ENCODE measurements at regions not wholly inside any gene's neighbourhood (a gene's known extent, or its start where the extent isn't known, plus 50 kb on each side); places are given as distances from the start of the nearest gene placed in this dataset.

DNA sequence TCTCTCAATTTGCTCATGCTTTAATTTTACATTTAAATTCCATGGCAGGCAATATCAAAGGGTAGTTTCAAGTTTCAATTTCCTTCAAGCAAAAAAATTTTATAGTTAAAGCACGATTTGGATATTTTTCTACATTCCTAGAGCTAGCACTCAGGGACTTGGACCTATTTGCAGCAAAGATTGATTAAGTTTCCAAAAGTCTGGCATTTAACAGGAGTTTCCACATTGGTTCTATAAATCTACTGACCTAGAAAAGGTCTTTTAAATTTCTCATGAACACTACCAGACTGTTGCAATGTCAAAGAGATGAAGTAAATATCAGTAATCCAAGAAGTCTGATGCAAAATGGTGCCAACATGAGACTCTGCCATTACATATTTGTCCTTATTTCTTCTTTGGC, 253.7 kb upstream of the LINC00305 start:
- no peak overlapping the region for H3K27ac ChIP-seq
- TF ChIP-seq, protein P1, sequence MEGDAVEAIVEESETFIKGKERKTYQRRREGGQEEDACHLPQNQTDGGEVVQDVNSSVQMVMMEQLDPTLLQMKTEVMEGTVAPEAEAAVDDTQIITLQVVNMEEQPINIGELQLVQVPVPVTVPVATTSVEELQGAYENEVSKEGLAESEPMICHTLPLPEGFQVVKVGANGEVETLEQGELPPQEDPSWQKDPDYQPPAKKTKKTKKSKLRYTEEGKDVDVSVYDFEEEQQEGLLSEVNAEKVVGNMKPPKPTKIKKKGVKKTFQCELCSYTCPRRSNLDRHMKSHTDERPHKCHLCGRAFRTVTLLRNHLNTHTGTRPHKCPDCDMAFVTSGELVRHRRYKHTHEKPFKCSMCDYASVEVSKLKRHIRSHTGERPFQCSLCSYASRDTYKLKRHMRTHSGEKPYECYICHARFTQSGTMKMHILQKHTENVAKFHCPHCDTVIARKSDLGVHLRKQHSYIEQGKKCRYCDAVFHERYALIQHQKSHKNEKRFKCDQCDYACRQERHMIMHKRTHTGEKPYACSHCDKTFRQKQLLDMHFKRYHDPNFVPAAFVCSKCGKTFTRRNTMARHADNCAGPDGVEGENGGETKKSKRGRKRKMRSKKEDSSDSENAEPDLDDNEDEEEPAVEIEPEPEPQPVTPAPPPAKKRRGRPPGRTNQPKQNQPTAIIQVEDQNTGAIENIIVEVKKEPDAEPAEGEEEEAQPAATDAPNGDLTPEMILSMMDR (conservative IDR thresholded peaks at IDR 0.05) = no peak

DNA sequence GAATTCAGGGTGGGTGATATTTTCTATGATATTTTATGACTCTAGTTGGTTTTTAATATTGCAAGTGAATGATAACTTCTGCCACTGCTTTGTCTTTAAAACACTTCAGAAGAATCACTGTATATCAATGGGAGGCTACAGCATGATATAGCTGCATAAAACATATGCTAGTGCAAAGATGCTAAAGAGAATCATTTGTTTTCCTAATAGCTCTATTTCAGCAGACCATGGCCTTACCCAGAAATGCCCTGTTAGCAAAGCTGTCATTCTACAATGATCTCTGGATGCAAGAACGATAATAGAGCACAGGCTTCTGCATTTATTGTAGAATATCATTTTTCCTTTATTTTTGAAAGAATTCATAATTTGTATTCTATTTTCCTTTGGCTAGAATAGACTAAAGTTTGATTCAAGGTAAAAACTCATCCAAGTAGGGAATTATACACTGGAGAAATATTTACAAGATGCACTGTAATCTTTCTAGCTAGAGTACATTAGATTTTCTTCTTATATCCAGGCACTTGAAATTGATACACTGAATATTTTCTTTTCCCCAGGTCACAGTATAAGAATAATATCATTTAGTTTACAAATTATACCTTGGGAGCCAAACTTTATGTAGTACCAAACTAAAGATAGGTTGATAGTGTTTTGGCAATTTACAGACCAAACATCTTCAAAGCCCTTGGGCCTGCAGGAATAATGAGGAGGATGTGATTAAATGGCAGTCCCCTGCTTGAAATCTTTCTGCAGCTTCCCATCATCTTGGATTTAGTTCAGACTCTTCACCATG, 252.6 kb upstream of the LINC00305 start:
- no peak overlapping the region for H3K27ac ChIP-seq
- TF ChIP-seq, protein P1 (conservative IDR thresholded peaks at IDR 0.05) = no peak

DNA sequence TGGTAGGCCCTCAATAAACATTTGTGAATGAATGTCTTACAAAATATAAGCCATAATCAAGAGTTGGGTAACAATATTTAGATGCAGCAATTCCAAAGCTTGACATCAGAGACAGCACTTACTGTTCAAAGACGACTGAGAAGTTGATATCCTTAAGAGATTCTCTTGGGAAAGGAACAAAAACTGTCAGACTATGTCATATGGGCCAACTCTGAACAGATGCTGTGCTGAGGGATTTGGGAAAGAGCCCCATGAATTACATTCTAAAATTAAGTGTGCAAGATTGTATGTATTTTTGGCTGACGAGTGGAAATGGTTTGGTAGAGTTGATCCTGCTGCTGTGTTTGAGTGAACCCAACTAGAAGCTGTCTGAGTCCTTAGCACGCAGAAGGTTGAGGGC, 250.7 kb upstream of the LINC00305 start:
- no peak overlapping the region for H3K27ac ChIP-seq
- TF ChIP-seq, protein P1 (conservative IDR thresholded peaks at IDR 0.05) = no peak

DNA sequence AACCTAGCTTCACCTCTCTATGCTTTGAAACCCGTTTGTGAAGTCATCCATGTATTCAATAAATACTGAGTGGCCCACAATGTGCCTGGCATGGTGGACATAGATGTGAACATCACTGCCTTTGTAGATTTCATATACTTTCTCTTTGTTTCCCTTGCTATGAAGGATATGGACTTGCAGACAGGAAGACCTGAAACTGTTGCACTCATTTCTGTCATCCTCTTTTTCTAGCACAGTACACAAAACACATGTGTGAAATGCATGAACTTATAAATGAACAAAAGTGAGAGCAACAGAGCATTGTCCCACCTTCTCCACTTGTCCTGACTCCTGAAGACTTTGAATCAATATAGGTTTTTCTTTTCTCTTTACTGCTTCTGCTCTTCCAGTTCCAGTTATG, 249.4 kb upstream of the LINC00305 start:
- no peak overlapping the region for H3K27ac ChIP-seq
- TF ChIP-seq, protein P1 (conservative IDR thresholded peaks at IDR 0.05) = no peak

DNA sequence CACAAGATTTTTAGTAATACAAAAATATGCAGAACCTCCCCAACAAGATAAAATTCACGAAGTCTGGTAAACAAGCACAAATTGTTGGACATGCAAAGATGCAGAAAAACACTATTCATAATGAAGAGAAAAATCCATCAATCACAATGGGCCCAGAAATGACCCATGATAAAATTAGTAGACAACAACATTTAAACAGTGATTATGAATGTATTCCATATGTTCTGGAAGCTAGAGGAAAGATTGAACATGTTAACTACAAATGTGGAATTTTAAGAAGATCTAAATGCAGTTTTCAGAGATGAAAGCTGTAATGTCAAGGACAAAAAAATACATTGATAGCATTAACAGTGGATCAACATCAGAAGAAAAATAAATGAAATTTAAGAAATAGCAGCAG, 243.3 kb upstream of the LINC00305 start:
- TF ChIP-seq, protein P1 (conservative IDR thresholded peaks at IDR 0.05) = no peak
- H3K27ac ChIP-seq = no peak overlapping the region

DNA sequence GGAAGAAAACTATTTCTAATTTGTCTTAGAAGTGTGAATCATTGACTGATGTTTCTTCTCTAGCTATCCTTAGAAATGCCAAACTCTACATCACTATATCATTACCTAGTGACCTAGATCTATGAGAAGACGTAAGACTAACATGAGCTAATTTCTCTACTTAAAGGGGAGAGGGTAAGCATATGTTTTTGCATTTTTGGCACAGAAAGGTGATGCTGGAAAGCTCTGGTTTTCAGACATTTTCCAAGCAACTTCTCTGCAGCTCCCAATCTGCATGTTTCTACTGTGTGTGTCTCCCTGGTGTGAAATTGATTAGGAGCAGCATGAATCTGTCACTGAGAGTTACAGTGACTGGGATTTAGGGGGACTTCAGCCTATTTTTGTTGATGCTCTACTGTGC, 235.2 kb upstream of the LINC00305 start:
- TF ChIP-seq, protein P1 (conservative IDR thresholded peaks at IDR 0.05) = no peak
- H3K27ac ChIP-seq = no peak overlapping the region

DNA sequence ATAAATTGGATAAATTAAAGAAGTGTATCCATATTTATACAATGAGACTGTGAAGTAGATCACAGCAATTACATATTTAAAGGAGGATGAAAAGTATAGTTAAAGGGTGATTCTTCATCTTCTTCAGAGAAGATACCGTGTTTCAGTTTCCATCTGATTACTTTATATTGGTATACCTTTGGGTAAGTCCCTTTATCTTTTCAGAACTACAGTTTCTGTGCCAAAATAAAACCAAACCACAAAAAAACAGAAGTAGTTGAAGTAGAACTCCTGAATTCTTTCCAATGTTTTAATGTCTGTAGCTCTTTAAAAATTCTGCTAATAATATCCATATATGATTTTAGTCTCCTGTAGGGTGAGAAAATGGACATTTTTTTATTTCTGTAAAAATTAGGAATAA, 231.2 kb upstream of the LINC00305 start:
- TF ChIP-seq, protein P1 (conservative IDR thresholded peaks at IDR 0.05) = no peak
- no peak overlapping the region for H3K27ac ChIP-seq

Data from VCaP (cell line).